GM12892 (cell line): ENCODE measurements at regions not wholly inside any gene's neighbourhood (a gene's known extent, or its start where the extent isn't known, plus 50 kb on each side); places are given as distances from the start of the nearest gene placed in this dataset.

Source experiments
- DNase-seq: peaks from one replicate; pipeline ENCODE4 v3.0.0; 2011; ENCODE audit not compliant: insufficient read length
- FAIRE-seq: peaks from 2 replicates; lab custom pipeline; 2011; peaks lifted over from hg19 to GRCh38; lab: Jason Lieb, UNC
- POLR2A ChIP-seq: IDR thresholded peaks from 2 replicates; pipeline ENCODE4 v1.6.1; 2011; ENCODE audit warnings: low read depth, low read length, control low read depth
- POLR2AphosphoS5 ChIP-seq: IDR thresholded peaks from 2 replicates; pipeline ENCODE4 v1.6.1; 2011; ENCODE audit warnings: low read depth, low read length, control low read depth
- TAF1 ChIP-seq: IDR thresholded peaks from 2 replicates; pipeline ENCODE4 v1.6.1; 2011; ENCODE audit warnings: low read depth, mild to moderate bottlenecking, control low read depth, low read length, borderline replicate concordance

- TF ChIP-seq POLR2AphosphoS5 (no peak), POLR2A (no peak), TAF1 (no peak)
- DNase-seq (no peak), FAIRE-seq (no peak)
Observed at GRCh38 chr2:42906111-42906556, 113.8 kb upstream of the HAAO start.

DNA sequence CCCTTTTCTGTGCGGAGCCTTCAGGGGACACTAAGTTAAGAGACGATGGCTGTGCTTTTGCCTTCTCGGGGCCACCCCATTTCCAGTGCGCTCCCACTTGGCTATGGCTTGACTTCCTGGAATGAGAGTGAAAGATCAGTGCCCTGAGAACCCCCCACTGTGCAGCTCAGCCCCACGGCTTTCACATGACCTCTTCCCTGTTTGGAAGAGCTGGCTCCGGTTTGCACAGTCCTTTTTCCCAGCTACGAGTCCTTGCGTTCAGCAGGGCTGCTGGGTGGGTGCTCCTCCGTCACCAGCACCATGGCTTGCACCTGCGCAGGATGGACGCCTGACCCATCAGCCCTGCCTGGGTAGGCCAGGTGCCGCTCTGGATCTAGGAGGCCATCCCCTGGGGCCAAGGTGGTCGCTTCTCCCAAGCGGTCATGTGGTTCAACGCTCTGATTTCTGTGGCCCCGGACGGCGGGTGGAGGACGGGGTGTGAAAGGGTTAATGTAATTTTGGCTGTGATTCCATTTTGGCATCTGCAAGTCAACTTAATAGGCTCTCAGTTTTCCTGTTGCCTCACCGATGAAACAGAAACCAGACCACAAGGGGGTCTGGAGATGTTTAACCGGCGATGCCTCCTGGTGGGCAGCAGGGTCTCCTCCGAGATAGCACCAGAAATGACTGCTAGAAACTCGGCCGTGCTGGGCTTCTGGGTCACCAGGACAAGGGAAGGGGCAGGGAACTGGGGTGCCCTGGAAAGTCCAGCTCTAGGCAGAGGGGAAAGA, 113.1 kb upstream of the HAAO start:
- TF ChIP-seq POLR2AphosphoS5 (no peak), TAF1 (no peak), POLR2A (no peak)
- no peak for DNase-seq
- no peak for FAIRE-seq

DNA sequence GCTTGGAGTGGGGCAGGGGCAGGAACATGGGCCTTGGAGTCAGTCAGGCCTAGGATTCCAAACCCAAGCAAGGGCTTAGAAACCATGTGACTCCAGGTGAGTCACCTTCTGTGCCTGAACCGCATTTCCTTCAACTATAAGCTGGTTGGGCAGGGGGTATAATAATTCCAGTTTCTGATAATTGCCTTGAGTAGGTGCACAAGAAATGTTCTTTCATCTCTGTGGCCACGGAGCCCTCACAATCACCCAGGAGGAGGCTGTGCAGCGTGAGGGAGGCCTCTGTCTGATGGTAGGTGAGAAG, 112.1 kb upstream of the HAAO start:
- TF ChIP-seq TAF1 = no peak
- TF ChIP-seq POLR2A = no peak
- no peak for TF ChIP-seq POLR2AphosphoS5
- DNase-seq (no peak), FAIRE-seq (no peak)

- DNase-seq (no peak), FAIRE-seq (no peak)
- TF ChIP-seq POLR2A (no peak), TAF1 (no peak), POLR2AphosphoS5 (no peak)
Observed at GRCh38 chr2:42903821-42904575, 111.6 kb upstream of the HAAO start.

DNA sequence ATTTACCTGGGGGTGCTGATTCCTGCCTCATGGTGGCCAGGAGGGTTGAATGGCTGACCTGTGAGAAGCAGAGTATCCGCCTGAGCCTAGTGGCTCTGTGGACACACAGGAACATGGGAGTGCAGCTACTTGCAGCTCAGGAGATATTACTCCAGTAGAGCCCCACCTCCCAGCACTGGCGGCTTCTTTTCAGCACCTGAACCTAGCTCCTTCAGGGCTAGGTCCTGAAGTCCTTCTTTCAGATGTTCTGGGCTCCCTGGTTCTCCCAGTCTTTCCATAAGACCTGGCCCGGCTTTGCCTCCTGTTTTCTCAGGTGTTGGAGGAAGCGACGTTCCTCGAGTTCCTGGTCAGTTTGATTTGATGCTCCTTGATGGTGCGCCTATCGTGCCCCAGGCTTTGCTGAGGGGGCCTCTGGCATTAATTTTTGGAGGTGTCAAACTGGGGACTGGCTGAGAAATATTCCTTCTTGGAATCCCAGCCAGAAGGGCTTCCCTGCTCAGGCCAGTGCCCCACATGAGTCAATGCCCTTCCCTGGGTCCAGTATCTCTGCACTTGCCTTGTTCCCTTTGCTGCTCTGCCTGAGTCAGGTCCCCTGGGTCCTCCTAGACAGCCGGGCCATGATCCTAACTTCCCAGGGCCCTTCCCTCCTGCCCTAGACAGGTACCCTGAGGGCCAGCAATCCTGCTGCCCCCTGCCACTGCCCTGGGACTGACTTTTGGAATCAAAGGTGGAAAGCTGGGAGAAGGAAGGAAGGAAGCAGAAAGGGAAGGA, 110.7 kb upstream of the HAAO start:
- no peak for DNase-seq
- no peak for FAIRE-seq
- TF ChIP-seq POLR2AphosphoS5 = no peak
- TF ChIP-seq POLR2A = no peak
- no peak for TF ChIP-seq TAF1

GRCh38 chr2:42901076-42901640, 108.8 kb upstream of the HAAO start:
- no peak for FAIRE-seq
- TF ChIP-seq TAF1 = no peak
- TF ChIP-seq POLR2AphosphoS5 = no peak
- DNase-seq = no peak

- no peak for DNase-seq
- no peak for FAIRE-seq
Observed at GRCh38 chr2:42900289-42900891, 108.0 kb upstream of the HAAO start.

GRCh38 chr2:42897358-42897757, 105.0 kb upstream of the HAAO start:
- DNase-seq (no peak), FAIRE-seq (no peak)
- TF ChIP-seq POLR2A = no peak
- TF ChIP-seq POLR2AphosphoS5 = no peak
- TF ChIP-seq TAF1 = no peak

More at GRCh38 chr2:42900289-42900891, 108.0 kb upstream of the HAAO start:
- TF ChIP-seq TAF1 = no peak
- TF ChIP-seq POLR2AphosphoS5 = no peak
- no peak for TF ChIP-seq POLR2A

DNA sequence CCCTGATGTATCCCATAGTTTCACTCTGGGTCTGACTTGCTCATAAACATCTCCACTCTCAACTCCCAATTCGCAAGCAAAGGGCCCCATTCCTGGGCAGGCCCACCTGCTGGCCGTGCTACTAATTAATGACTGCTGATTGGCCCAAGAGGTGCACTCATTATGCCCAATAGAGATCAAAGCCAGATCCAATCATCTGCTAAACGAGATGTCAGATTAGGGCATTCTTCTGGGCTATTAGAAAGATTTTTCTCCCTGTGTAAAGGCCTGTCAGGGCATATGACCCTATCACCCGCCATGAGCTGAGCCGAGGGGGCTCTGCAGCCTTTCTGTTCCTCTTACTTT, 103.4 kb upstream of the HAAO start:
- FAIRE-seq = no peak
- TF ChIP-seq POLR2A (no peak), TAF1 (no peak)
- DNase-seq = no peak

GRCh38 chr2:42895134-42895790, 102.9 kb upstream of the HAAO start:
- FAIRE-seq (no peak), DNase-seq (no peak)
- TF ChIP-seq POLR2AphosphoS5 (no peak), POLR2A (no peak), TAF1 (no peak)

- DNase-seq (no peak), FAIRE-seq (no peak)
- no peak for TF ChIP-seq POLR2AphosphoS5
- TF ChIP-seq POLR2A = no peak
- no peak for TF ChIP-seq TAF1
Observed at GRCh38 chr2:42893047-42893758, 100.8 kb upstream of the HAAO start.
